Stimulated activated naive CD8-positive, alpha-beta T cell treated with anti-CD3 and anti-CD28 coated beads, Interleukin-15, amount 100 ng/mL, for 72 hours (primary cell): ENCODE measurements at regions not wholly inside any gene's neighbourhood (a gene's known extent, or its start where the extent isn't known, plus 50 kb on each side); places are given as distances from the start of the nearest gene placed in this dataset.

Source experiments
- ATAC-seq: fragments of 150-1000 bp; cut with Tn5 transposase; 2 replicates; pipeline ENCODE4 v1.10.0; 2021; ENCODE audit warnings: mild to moderate bottlenecking, moderate library complexity
- DNase-seq, 2 donors: peaks; one replicate each; pipeline ENCODE4 v3.0.0; 2021 to 2022
- H3K27ac Mint-ChIP-seq, 2 donors: one replicate each; pipeline ENCODE4 v1.8.0; 2022; ENCODE audit warnings: mild to moderate bottlenecking in 2 of 2, mixed read lengths in 2 of 2, moderate library complexity in 2 of 2
- H3K27me3 Mint-ChIP-seq: one replicate; pipeline ENCODE4 v1.8.0; 2022; ENCODE audit warnings: mixed read lengths
- H3K4me1 Mint-ChIP-seq: one replicate; pipeline ENCODE4 v1.8.0; 2022; ENCODE audit warnings: mild to moderate bottlenecking, mixed read lengths
- H3K4me3 Mint-ChIP-seq, 2 donors: one replicate each; pipeline ENCODE4 v1.8.0; 2022; ENCODE audit warnings: mild to moderate bottlenecking in 2 of 2, mixed read lengths in 2 of 2, moderate library complexity in 1 of 2
- H3K9me3 Mint-ChIP-seq, 2 donors: one replicate each; pipeline ENCODE4 v1.8.0; 2022; ENCODE audit warnings: mixed read lengths in 2 of 2

DNA sequence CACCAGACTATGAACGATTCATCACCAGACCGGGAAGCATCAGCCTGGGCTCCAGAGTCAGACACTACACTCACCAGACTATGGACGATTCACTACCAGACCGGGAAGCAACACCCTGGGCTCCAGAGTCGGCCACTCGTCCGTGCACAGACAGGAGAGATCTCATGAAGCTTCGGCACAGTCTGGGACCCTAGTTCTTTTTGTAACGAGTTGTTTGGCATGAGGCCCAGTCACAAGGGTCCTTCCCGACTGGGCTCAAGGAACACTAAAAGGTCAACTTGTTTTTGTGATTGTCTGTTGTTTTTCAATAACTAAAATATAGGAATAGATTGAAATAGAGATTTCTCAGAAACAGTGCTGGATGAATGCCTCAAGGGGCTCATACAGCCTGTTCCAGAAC, 1141.6 kb upstream of the MIR17HG start:
- no peak overlapping the region for H3K4me3 Mint-ChIP-seq
- peaks cover 19 to 45% of the 10 kb centered on the region in 2 donors for H3K9me3 Mint-ChIP-seq
- no peak overlapping the region for H3K27ac Mint-ChIP-seq
- ATAC-seq (no peak), DNase-seq (no peak)
- no peaks in the 10 kb centered on the region for H3K27me3 Mint-ChIP-seq
- H3K4me1 Mint-ChIP-seq, result no peaks in the 10 kb centered on the region

DNA sequence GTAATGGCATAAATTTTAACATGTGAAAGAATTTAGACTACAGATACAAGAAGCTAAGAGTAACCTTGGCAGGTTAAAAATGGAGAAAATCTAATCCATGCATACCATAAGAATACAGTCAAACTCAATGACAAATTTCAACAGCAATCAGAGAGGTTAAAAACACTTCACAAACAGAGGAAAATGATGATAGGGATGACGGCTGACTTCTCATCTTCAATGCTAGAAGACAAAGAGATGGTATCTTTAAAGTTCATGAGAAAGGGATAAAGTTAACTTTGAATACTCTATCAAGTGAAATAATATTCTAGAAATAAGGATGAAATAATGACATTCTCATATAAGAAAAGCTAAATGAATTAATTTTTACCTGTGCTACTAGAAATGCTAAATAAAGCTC, 1130.2 kb upstream of the MIR17HG start:
- Mint-ChIP-seq H3K27me3 (no peaks in the 10 kb centered on the region), H3K4me1 (no peaks in the 10 kb centered on the region), H3K27ac (no peak overlapping the region), H3K4me3 (no peak overlapping the region), H3K9me3 (peaks cover 4 to 6% of the 10 kb centered on the region in 2 donors)
- DNase-seq, result no peak
- no peak for ATAC-seq

DNA sequence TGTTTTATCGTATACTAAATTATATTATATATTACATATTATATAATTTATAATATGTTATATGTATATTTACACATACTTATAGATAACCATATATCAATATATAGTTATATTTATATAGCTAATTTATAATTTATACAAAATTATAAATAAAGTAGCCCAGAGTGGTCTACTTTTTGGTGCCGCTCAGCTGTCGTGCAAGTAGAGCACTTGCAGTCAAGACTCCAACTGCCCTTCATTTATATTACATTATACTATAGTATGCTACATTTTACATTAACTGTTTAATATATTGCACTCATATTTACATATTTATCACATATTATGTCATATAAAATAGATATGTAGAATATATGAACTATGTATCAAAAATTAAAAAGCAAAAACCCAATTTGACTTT, 1124.7 kb upstream of the MIR17HG start:
- Mint-ChIP-seq H3K27me3 (no peaks in the 10 kb centered on the region), H3K4me1 (no peaks in the 10 kb centered on the region), H3K9me3 (no peaks in the 10 kb centered on the region), H3K27ac (no peak overlapping the region), H3K4me3 (no peak overlapping the region)
- DNase-seq (no peak), ATAC-seq (no peak)

DNA sequence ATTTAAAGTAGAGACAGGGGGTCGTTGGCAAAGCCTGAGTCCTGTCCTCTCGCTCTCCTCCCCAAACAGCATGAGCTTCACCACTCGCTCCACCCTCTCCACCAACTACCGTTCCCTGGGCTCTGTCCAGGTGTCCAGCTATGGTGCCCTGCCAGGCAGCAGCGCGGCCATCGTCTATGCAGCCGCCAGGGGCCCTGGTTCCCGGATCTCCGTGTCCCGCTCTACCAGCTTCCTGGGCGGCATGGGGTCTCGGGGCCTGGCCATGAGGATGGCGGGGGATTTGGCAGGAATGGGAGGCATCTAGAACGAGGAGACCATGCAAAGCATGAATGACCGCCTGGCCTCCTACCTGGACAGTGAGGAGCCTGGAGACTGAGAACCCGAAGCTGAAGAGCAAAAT, 1117.2 kb upstream of the MIR17HG start:
- no peak overlapping the region for H3K4me3 Mint-ChIP-seq
- peaks cover 17 to 26% of the 10 kb centered on the region in 2 donors for H3K9me3 Mint-ChIP-seq
- ATAC-seq (no peak), DNase-seq (no peak)
- no peaks in the 10 kb centered on the region for H3K4me1 Mint-ChIP-seq
- H3K27ac Mint-ChIP-seq, result no peak overlapping the region
- no peaks in the 10 kb centered on the region for H3K27me3 Mint-ChIP-seq

DNA sequence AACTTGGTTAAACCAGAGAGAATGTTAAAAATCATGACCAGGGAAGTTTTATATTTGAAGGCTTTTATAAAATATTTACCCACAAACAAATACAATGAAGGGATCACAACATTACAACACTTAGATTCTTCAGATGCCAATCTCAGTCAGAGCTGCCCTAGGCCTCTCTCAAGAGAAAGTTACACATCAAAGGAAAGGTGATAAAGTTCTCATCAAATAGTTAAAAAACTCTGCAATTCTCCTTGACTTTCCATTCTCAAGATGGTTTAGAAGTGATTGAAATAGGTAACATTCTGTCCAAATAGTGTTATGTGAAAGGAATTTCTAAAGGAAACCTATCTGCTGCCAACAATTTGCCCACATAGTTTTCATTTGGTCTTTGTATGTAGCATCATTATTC, 1115.2 kb upstream of the MIR17HG start:
- no peak for DNase-seq
- no peak overlapping the region for H3K27ac Mint-ChIP-seq
- H3K27me3 Mint-ChIP-seq, result no peaks in the 10 kb centered on the region
- no peak overlapping the region for H3K4me3 Mint-ChIP-seq
- no peak for ATAC-seq
- peaks cover 20 to 30% of the 10 kb centered on the region in 2 donors for H3K9me3 Mint-ChIP-seq
- H3K4me1 Mint-ChIP-seq, result no peaks in the 10 kb centered on the region

DNA sequence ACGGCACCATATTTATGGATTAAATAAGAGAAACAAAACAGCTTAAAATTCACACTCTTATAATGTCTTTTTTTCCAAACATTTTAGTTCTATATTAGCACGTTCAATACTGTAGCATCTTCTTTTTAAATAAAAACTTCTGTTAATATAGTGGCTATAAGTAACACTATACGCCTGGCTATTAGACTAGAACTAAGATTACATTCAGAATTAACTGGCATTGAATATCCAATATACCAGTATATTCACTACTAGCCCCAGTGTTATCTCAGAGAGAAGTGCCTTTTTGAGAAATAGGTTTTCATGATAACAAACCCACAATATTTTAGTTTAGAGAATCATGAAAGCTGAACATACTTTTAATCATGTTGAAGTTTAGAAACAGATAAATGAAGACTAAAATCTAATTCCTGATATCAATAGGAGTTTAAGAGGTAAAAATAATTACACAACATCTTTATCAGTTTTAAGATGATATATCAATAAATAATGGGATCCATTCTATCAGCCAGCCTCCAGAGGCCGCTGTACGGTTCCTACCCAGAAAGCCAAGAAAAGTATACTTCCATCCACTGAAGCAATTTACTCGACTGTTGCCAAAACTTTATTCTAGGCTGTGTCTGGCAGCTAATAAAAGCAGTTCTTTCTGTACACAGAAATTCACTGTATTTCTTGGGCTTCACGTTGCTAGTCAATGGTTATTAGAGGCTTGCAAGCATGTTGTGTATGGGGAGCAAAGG, 1113.4 kb upstream of the MIR17HG start:
- ATAC-seq, result no peak
- H3K27ac Mint-ChIP-seq, result no peak overlapping the region
- H3K9me3 Mint-ChIP-seq, result peaks cover 23 to 34% of the 10 kb centered on the region in 2 donors
- no peak for DNase-seq
- H3K4me1 Mint-ChIP-seq, result no peaks in the 10 kb centered on the region
- no peaks in the 10 kb centered on the region for H3K27me3 Mint-ChIP-seq
- no peak overlapping the region for H3K4me3 Mint-ChIP-seq

DNA sequence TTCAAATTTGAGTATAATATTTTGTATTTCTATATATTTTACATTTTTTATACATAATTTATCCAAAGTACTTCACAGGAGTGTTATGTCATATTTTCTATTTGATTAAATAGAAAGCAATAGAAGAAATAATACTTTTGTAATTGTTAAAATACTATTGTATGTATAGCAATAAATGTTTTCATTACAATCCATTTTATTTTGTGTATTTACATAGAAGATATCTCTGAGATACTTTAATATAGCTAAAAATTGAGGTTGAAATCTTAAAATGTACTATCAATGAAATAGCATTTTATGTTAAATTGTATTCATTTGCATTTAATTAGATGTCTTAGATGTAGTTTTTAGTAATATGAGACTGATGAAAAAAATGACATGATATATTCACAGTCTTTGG, 1109.6 kb upstream of the MIR17HG start:
- no peak for DNase-seq
- H3K4me1 Mint-ChIP-seq, result no peaks in the 10 kb centered on the region
- no peak overlapping the region for H3K27ac Mint-ChIP-seq
- peaks cover 18 to 25% of the 10 kb centered on the region in 2 donors for H3K9me3 Mint-ChIP-seq
- H3K4me3 Mint-ChIP-seq, result no peak overlapping the region
- ATAC-seq, result no peak
- H3K27me3 Mint-ChIP-seq, result no peaks in the 10 kb centered on the region

DNA sequence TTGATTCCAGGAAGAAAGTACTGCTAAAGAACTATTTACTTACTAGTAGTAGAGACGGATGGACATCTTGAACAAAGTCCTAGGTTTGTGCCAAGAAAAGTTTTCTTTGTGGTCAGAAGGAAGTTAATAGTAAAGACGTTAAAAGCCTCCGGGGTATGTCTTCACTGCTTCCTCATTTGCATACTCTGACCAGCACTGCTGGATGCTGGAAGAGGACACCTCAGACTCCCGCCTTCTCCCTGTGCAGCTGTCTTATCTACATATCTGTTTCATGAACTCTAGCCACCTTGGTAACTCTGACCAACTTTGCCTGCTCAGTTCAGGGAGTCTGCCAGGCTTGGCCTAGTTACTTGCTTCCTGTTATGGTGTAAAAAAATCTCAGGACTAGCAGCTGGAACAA, 1109.1 kb upstream of the MIR17HG start:
- ATAC-seq, result no peak
- Mint-ChIP-seq H3K9me3 (peaks cover 18 to 25% of the 10 kb centered on the region in 2 donors), H3K27me3 (no peaks in the 10 kb centered on the region), H3K4me1 (no peaks in the 10 kb centered on the region), H3K4me3 (no peak overlapping the region), H3K27ac (no peak overlapping the region)
- DNase-seq, result no peak

DNA sequence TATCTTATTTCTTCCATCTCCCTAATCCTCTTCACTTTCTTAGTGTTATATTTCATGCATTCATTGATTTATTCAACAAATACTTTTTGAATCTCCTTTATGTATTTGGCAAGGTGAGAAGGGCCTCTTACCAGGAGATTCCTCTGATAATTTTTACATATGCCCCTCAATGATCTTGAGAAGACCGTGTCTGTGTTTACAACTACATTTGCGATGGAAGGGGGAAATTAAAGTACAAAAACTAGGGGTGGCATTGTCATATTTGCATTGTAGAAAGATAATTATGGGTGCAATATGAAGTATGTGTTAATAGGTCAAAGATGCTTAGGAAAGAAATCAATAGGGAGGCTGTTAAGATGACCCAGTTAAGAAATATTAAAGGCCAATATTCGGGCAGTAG, 1108.4 kb upstream of the MIR17HG start:
- no peaks in the 10 kb centered on the region for H3K4me1 Mint-ChIP-seq
- DNase-seq (no peak), ATAC-seq (no peak)
- peaks cover 18 to 25% of the 10 kb centered on the region in 2 donors for H3K9me3 Mint-ChIP-seq
- H3K27me3 Mint-ChIP-seq, result no peaks in the 10 kb centered on the region
- H3K27ac Mint-ChIP-seq, result no peak overlapping the region
- H3K4me3 Mint-ChIP-seq, result no peak overlapping the region

DNA sequence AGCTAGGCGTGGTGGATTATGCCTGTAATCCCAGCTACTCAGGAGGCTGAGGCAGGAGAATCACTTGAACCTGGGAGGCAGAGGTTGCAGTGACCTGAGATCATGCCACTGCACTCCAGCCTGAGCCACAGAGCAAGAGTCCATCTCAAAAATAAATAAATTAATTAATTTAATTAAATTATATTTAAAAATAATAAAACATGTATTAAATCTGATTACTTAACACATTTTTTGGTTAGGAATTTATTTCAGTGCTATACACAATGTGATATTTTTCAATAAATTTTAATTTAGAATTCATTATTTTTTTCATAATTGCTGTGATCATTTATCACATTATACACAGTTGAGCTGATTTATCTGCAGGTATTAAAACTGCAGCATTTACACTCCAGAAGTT, 1101.5 kb upstream of the MIR17HG start:
- Mint-ChIP-seq H3K27ac (no peak overlapping the region), H3K4me1 (no peaks in the 10 kb centered on the region), H3K4me3 (no peak overlapping the region), H3K9me3 (peaks cover 1 to 18% of the 10 kb centered on the region in 2 donors), H3K27me3 (no peaks in the 10 kb centered on the region)
- ATAC-seq, result no peak
- no peak for DNase-seq

DNA sequence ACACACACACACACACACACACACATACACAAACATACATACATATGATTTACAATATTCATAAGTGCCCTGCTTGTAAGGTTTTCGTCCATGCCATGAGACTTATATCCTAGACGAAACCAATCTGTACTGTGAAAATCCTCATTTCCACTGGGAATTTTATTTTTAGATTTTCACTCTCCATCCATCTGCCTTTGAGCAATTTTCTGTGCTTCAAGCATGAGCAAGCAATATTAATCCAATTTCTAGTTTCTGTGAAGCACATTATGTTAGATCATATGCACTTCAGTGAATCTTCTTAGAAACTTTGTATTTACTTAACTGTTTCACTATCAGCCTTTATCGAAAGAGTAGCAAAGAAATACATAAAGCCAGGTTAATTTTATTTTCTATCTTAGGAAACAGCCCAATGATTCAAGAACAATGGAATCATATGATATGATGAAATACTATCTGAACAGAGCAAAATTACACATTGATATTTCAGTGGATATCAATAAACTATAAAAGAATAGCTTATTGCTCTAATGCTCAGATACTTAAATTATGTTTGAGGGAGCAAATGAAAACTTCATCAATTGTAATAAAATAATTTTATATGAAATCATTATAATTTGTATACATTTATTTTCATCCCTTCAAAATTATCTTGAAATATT, 1100.7 kb upstream of the MIR17HG start:
- Mint-ChIP-seq H3K4me1 (no peaks in the 10 kb centered on the region), H3K4me3 (no peak overlapping the region), H3K9me3 (peaks cover 0 to 18% of the 10 kb centered on the region in 2 donors), H3K27me3 (no peaks in the 10 kb centered on the region), H3K27ac (no peak overlapping the region)
- DNase-seq, result no peak
- ATAC-seq, result no peak

DNA sequence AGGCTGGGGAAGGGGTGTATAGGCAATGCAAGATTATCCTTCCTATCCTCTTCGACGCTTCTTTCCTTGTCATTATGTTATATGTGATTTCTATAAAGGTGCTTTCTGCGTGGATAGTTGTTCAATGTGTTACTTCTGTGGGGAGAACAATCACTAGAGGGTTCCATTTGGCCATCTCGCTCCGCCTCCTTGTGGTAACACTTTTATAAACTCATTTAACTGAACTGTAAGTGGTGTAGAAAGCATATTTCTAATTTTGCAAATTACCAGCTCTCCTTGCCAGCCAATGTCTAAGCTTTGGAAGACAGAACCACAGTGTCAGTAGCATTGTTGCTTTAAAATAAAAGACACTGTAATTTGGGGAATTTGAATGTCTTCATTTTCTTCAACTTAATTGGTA, 1093.7 kb upstream of the MIR17HG start:
- DNase-seq (no peak), ATAC-seq (no peak)
- peaks cover 6 to 22% of the 10 kb centered on the region in 2 donors for H3K9me3 Mint-ChIP-seq
- H3K4me1 Mint-ChIP-seq, result no peaks in the 10 kb centered on the region
- no peak overlapping the region for H3K4me3 Mint-ChIP-seq
- no peak overlapping the region for H3K27ac Mint-ChIP-seq
- no peaks in the 10 kb centered on the region for H3K27me3 Mint-ChIP-seq

DNA sequence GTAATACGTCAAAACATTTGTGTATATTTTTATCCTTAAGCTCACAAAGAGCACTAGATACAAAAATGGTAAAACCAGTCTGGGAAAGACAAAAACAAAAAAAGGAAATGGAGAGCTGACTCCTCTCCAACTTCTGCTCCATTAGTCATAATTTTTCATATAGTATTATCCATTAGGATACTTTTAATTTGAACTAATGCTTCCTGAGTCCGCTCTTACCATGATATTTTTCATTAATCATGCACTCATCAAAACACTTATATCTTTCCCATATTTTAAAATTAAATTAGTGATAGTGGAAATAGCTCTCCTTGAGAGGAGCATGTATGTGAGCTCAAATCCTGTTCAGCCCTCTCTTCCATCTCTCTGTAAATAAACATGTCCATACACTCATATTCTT, 1093.0 kb upstream of the MIR17HG start:
- no peak overlapping the region for H3K27ac Mint-ChIP-seq
- no peaks in the 10 kb centered on the region for H3K27me3 Mint-ChIP-seq
- H3K9me3 Mint-ChIP-seq, result peaks cover 6 to 19% of the 10 kb centered on the region in 2 donors
- H3K4me1 Mint-ChIP-seq, result no peaks in the 10 kb centered on the region
- DNase-seq (no peak), ATAC-seq (no peak)
- H3K4me3 Mint-ChIP-seq, result no peak overlapping the region

DNA sequence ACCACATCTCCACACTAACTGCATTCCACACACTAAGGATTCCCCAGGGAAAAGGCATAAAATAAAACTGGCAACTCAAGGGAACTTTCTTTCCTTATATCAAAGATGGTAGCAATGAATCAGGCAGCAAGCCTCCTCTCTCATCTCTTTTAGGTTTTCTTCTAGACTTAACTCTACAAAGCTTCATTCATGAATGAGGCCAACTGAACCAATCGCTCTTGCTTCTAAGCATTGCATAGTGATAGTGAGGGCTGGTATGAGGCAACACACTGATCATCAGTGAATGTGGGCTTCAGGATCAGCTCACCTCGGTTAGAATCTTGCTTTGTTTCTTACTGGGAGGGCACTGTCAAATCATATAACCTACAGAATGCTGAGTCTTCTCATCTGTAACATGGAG, 1090.7 kb upstream of the MIR17HG start:
- H3K9me3 Mint-ChIP-seq, result peaks cover 14 to 15% of the 10 kb centered on the region in 2 donors
- ATAC-seq, result no peak
- H3K27me3 Mint-ChIP-seq, result no peaks in the 10 kb centered on the region
- H3K4me3 Mint-ChIP-seq, result no peak overlapping the region
- no peaks in the 10 kb centered on the region for H3K4me1 Mint-ChIP-seq
- no peak overlapping the region for H3K27ac Mint-ChIP-seq
- no peak for DNase-seq

DNA sequence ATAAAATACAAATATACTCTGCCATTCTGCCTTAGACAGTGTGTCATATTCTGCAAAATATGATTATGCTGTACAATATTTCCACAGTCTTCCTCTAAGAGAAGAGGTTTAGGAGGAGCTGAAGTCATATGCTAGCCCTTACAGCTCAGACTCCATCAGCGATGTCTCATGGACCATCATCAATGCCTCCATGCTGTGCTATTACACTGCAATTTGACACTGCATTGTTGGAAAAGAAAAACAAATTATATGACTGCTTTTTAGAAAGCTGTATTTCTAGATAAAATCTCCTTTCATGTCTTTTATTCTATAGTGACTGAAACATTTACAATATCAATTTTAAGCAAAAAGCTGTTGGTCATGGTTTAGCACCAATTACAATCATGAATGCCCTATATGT, 1089.4 kb upstream of the MIR17HG start:
- Mint-ChIP-seq H3K27me3 (no peaks in the 10 kb centered on the region), H3K4me3 (no peak overlapping the region), H3K4me1 (no peaks in the 10 kb centered on the region), H3K27ac (no peak overlapping the region), H3K9me3 (peaks cover 8 to 19% of the 10 kb centered on the region in 2 donors)
- no peak for DNase-seq
- ATAC-seq, result no peak

DNA sequence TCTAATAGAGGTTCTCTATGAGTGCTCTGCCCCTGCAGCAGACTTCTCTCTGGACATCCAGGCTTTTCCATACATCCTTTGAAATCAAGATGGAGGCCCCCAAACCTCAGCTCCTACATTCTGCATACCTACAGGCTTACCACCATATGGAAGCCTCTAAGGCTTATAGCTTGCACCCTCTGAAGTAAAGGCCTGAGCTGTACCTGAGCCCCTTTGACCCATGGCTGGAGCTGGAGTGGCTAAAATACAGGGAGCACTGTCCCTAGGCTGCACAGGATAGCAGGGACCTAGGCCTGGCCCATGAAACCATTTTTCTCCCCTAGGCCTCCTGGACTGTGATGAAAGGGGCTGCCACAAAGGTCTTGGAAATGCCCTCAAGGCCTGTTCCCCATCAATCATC, 1086.1 kb upstream of the MIR17HG start:
- Mint-ChIP-seq H3K4me1 (no peaks in the 10 kb centered on the region), H3K9me3 (peaks cover 0 to 13% of the 10 kb centered on the region in 2 donors), H3K27ac (no peak overlapping the region), H3K27me3 (no peaks in the 10 kb centered on the region), H3K4me3 (no peak overlapping the region)
- DNase-seq, result no peak
- ATAC-seq, result no peak

DNA sequence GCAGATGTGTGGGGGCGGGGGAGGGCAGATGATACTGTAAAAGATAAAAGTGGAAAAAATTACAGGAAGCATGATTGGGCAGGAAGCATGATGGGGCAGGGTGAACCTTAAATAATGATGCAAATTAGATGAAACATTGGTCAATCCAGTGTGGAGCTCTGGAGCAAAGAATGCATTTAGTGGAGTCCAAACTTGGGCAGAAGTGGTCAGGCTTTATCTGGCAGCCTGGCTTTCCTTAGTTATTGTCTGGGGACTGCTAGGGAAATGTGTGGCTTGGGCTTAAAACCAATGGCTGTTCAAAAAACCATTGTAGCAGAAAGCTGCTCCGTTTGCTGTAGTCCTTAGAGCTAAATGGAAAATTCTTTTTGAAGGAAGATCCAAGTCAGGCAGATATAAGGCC, 1077.3 kb upstream of the MIR17HG start:
- no peak for ATAC-seq
- Mint-ChIP-seq H3K4me1 (no peaks in the 10 kb centered on the region), H3K27ac (no peak overlapping the region), H3K27me3 (no peaks in the 10 kb centered on the region), H3K4me3 (no peak overlapping the region), H3K9me3 (peaks cover 12 to 19% of the 10 kb centered on the region in 2 donors)
- DNase-seq, result no peak
